GM21515 (cell line): ENCODE measurements at regions not wholly inside any gene's neighbourhood (a gene's known extent, or its start where the extent isn't known, plus 50 kb on each side); places are given as distances from the start of the nearest gene placed in this dataset.
"Not testable (repeated sequence)": the region's sequence is repeated elsewhere in the genome, so short reads cannot be mapped to it uniquely, and the experiment has no call there.

Experiments used
- ATAC-seq: cut with Tn5 transposase; IDR thresholded peaks from one replicate; pipeline ENCODE4 v1.9.1; 2021; ENCODE audit not compliant: unreplicated experiment

DNA sequence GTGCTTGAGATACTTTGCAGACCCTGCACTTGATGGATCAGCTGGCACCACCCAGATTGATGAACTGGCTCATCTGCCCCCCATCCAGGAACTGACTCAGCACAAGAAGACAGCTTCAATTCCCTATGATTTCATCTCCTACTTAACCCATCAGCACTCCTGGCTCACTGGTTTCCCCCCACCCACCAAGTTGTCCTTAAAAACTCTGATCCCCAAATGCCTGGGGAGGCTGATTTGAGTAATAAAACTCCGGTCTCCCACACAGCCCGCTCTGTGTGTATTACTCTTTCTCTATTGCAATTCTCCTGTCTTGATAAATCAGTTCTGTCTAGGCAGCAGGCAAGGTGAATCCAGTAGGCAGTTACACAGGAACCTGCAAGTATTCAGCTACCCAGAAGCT is 102.1 kb upstream of the TMTC4 start:
- ATAC-seq = not testable (repeated sequence)

DNA sequence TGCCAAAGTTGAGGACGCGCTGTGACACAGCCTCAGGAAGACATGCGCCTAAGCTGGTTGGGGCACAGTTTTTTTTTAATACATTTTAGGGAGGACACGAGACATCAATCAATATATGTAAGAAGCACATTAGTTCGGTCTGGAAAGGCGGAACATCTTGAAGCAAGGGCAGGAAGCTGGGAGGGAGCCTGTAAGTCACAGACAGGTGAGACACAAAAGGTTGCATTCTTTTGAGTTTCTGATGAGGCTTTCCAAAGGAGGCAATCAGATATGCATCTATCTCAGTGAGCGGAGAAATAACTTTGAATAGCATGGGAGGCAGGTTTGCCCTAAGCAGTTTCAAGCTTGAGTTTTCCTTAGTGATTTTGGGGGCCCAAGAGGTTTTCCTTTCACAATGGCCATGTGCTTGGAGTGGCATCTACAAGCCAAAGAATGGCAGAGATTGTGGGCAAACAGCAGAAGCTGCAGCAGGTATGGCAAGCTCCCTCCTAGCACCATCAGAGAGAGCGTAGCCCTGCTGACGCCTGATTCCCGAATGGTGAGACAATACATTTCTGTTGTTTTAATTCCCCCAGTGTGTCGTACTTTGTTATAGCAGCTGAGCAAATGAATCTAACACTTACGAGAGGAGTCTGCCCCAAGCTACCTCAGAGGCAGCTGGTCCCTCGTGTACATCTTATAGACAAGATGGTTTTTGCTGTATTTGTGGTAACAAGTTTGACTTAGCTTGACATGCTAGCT is 99.5 kb upstream of the TMTC4 start:
- ATAC-seq = no peak

- ATAC-seq = no peak
These were observed 98.8 kb upstream of the TMTC4 start for GRCh38 chr13:100773429-100773828.

DNA sequence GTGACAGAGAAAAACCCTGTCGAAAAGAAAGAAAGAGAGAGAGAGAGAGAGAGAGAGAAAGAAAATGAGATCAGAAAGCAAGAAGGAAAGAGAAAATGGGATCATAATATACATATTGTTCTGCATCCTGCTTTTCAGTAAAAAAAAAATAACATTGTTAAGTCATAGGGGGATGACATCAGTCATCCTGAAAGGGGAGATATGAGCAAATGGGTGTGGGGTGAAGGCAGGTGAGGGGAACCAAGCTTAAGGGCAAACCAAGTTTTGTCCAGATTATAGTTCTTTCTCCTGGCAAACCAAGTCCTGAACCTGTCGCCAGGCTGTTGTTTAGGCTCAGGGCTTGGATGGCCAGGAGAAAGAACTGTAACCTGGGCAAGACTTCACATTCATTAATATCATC is 92.6 kb upstream of the TMTC4 start:
- ATAC-seq = no peak

DNA sequence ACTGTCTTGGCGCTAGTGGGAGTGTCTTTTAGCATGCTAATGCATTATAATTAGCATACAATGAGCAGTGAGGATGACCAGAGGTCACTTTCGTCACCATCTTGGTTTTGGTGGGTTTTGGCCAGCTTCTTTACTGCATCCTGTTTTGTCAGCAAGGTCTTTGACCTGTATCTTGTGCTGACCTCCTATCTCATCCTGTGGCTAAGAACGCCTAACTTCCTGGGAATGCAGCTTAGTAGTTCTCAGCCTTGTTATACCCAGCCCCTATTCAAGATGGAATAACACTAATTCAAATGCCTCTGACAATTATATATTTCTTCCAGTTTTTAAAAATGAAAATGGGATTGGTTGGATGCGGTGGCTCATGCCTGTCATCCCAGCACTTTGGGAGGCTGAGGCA is 92.0 kb upstream of the TMTC4 start:
- not testable (repeated sequence) for ATAC-seq

GRCh38 chr13:100764937-100765336 is 90.3 kb upstream of the TMTC4 start:
- no peak for ATAC-seq

GRCh38 chr13:100762126-100762525 is 87.5 kb upstream of the TMTC4 start:
- not testable (repeated sequence) for ATAC-seq

GRCh38 chr13:100755891-100756290 is 81.3 kb upstream of the TMTC4 start:
- ATAC-seq = no peak

DNA sequence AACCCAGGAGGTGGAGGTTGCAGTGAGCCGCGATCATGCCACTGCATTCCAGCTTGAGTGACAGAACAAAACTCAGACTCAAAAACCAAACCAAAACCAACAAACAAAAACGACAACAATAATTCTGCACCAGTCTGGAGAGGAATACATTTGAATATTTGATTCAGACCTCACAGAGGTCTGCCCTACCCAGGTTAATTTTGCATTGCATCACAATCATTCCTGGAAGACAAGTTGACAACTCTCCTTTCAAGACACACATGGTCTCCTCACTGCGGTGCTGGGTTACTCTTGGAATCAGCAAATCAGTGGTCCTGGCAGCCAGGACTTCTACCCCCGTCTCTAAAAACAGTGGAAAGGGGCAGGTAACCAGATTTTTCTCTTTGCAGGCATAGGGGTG is 79.9 kb upstream of the TMTC4 start:
- ATAC-seq = no peak

DNA sequence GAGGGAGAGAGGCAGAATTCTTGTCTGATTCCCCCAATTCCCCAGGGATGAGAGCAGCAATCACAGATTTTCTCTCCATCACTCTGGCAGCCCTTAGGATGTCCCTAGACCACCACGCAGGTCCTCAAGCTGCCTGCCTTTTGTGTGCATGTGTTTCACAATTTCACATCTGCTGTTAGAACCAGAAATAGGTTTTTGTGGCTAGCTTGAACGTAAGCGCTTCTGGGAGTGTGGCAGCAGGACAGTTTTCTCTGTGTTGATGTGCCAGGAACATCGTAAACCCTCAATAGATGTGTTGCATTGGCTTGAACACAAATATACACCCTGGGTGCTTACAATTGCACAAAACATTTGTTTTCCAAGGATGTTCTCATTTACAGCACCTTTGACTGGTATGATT is 78.8 kb upstream of the TMTC4 start:
- no peak for ATAC-seq

- ATAC-seq = no peak
These were observed 77.2 kb upstream of the TMTC4 start for GRCh38 chr13:100751826-100752225.

GRCh38 chr13:100746953-100747683 is 72.5 kb upstream of the TMTC4 start:
- no peak for ATAC-seq

GRCh38 chr13:100738176-100738855 is 63.7 kb upstream of the TMTC4 start:
- no peak for ATAC-seq

GRCh38 chr13:100735494-100735893 is 60.9 kb upstream of the TMTC4 start:
- no peak for ATAC-seq

DNA sequence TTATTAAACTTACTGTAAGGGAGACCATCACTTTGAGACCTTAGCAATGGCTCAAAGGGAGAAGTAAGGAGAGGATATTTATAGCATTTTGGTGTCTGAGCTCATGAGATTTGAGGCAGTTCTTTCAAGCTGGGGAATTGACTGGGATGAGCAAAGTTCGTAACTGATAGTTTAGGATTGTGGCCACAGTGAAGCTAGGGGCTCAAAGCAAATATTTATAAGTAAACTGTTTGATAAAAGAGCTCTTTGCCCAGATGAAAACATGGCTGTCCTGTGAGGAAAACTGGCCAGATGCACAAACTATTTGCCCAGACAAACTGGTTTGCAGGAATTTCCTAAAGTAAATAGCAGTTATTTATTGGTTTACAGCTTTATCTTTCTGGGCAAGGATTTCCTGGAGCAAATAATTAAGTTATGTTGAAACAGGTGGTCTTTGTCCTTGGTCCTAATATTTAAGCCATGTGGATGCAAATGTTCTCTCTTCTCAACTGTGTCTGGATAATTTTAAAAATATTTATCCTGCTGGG is 59.7 kb upstream of the TMTC4 start:
- ATAC-seq = no peak

- no peak for ATAC-seq
These were observed 58.7 kb upstream of the TMTC4 start for GRCh38 chr13:100733261-100733660.

- ATAC-seq = no peak
These were observed 53.6 kb upstream of the TMTC4 start for GRCh38 chr13:100728201-100728600.

DNA sequence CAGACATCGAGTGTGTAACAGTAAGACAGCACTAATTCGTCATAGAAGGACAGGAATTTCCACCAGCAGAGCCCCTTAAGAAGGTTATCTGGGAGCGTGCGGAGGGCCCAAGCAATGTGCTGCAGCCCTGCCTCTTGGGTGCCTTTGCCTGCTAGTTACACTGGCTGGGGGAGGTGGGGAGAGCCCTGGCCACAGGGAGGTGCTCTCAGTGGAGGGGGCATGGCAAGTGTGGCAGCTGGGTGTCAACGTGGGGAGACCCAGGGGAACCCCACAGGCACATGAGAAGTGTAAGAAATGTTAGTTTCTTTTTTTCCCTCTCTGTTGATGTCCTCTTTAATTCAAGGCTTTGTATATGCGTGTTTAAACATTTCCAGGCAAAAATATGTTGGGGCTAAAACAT is 50.9 kb upstream of the TMTC4 start:
- no peak for ATAC-seq

DNA sequence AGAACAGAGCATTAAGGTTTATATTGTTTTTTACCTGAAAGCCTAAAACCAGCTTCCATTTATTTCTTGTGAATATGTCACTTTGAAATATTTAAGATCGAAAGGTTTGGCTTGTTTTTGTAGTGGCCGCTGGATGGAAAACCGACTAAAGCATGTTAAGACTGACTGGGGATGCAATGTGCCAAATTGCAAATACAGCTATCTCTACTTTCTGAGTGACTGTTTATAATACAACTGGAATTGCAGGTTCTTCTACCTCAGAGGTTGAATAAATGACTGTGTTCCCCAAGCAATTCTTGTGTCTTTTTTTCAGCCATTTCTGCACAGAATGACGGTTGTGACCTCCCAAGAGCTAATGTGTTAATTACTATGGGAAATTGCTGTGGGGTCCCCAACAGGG is 50.0 kb upstream of the TMTC4 start:
- no peak for ATAC-seq
